ENCODE measurements at regions not wholly inside any gene's neighbourhood (a gene's known extent, or its start where the extent isn't known, plus 50 kb on each side); places are given as distances from the start of the nearest gene placed in this dataset.

GRCh38 chr13:22665506-22665905 is 515.3 kb upstream of the SGCG start:
- no peaks in the 10 kb centered on the region for H3K9me3 ChIP-seq (ENCODE audit: control insufficient read depth in 1 of 2, insufficient read depth in 1 of 2, low read depth in 1 of 2, low read length in 2 of 2)
- no peak overlapping the region for H3K4me3 ChIP-seq (replicated peaks in 1 of 2; ENCODE audit: low read depth in 1 of 2, low read length in 2 of 2)
- no peaks in the 10 kb centered on the region for H3K4me1 ChIP-seq (ENCODE audit: control insufficient read depth in 1 of 2, insufficient read depth in 2 of 2, low read length in 2 of 2)
- H3K79me2 ChIP-seq (ENCODE audit: insufficient read depth, low read length): no peaks in the 10 kb centered on the region
- H3K4me2 ChIP-seq (ENCODE audit: low read length): no peak overlapping the region
- no peak overlapping the region for H3K27ac ChIP-seq (ENCODE audit: low read depth, low read length)
- no peak overlapping the region for H2AFZ ChIP-seq (ENCODE audit: low read depth, low read length, poor library complexity, severe bottlenecking)
- no peaks in the 10 kb centered on the region for H3K27me3 ChIP-seq (ENCODE audit: insufficient read depth, low read length)
- DNase-seq (ENCODE audit: low read depth, low spot score) (no peak), ATAC-seq (no peak)
- TF ChIP-seq SIN3A (IDR thresholded peaks at IDR 0.05; ENCODE audit: low read depth): no peak
- TF ChIP-seq SP1 (IDR thresholded peaks at IDR 0.05; ENCODE audit: low read depth): no peak
- TF ChIP-seq POLR2A (IDR thresholded peaks at IDR 0.05; ENCODE audit: borderline replicate concordance, extremely low read depth, insufficient read depth, insufficient read length): no peak
- TF ChIP-seq ZBTB33 (IDR thresholded peaks at IDR 0.05; ENCODE audit: extremely low read depth, insufficient replicate concordance, low read length): no peak
- TF ChIP-seq, protein P1, sequence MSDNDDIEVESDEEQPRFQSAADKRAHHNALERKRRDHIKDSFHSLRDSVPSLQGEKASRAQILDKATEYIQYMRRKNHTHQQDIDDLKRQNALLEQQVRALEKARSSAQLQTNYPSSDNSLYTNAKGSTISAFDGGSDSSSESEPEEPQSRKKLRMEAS (IDR thresholded peaks at IDR 0.05): no peak
- TF ChIP-seq REST (IDR thresholded peaks at IDR 0.05; ENCODE audit: low read depth): no peak
- TF ChIP-seq TCF7L2 (IDR thresholded peaks at IDR 0.05; ENCODE audit: borderline replicate concordance, extremely low read depth, insufficient read depth, insufficient read length): no peak
- TF ChIP-seq YY1 (IDR thresholded peaks at IDR 0.05; ENCODE audit: extremely low read depth, insufficient replicate concordance, low read depth, low read length): no peak
- no peak for TF ChIP-seq SRF (IDR thresholded peaks at IDR 0.05; ENCODE audit: low read depth)
- TF ChIP-seq EZH2phosphoT487 (IDR thresholded peaks at IDR 0.05; ENCODE audit: borderline replicate concordance): no peak
- TF ChIP-seq, protein P2, sequence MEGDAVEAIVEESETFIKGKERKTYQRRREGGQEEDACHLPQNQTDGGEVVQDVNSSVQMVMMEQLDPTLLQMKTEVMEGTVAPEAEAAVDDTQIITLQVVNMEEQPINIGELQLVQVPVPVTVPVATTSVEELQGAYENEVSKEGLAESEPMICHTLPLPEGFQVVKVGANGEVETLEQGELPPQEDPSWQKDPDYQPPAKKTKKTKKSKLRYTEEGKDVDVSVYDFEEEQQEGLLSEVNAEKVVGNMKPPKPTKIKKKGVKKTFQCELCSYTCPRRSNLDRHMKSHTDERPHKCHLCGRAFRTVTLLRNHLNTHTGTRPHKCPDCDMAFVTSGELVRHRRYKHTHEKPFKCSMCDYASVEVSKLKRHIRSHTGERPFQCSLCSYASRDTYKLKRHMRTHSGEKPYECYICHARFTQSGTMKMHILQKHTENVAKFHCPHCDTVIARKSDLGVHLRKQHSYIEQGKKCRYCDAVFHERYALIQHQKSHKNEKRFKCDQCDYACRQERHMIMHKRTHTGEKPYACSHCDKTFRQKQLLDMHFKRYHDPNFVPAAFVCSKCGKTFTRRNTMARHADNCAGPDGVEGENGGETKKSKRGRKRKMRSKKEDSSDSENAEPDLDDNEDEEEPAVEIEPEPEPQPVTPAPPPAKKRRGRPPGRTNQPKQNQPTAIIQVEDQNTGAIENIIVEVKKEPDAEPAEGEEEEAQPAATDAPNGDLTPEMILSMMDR (IDR thresholded peaks at IDR 0.05 in 2 of 3, conservative IDR thresholded peaks at IDR 0.05 in 1 of 3; ENCODE audit: borderline replicate concordance in 1 of 3, insufficient read depth in 1 of 3, low read depth in 2 of 3, low read length in 2 of 3): no peak
- no peak for TF ChIP-seq CBX3 (IDR thresholded peaks at IDR 0.05; ENCODE audit: low read depth)
- TF ChIP-seq EZH2 (IDR thresholded peaks at IDR 0.05): no peak
- TF ChIP-seq ZFX (IDR thresholded peaks at IDR 0.05): no peak
- no peak for TF ChIP-seq ELF1 (IDR thresholded peaks at IDR 0.05; ENCODE audit: borderline replicate concordance, low read depth)
- no peak for TF ChIP-seq ATF3 (IDR thresholded peaks at IDR 0.05)
- TF ChIP-seq RAD21 (IDR thresholded peaks at IDR 0.05; ENCODE audit: low read depth): no peak
- TF ChIP-seq FOSL1 (IDR thresholded peaks at IDR 0.05; ENCODE audit: low read depth): no peak
- no peak for TF ChIP-seq JUND (IDR thresholded peaks at IDR 0.05)
- TF ChIP-seq CEBPB (IDR thresholded peaks at IDR 0.05; ENCODE audit: low read depth): no peak
- no peaks in the 10 kb centered on the region for H3K36me3 ChIP-seq (ENCODE audit: control insufficient read depth in 1 of 2, insufficient read depth in 2 of 2, low read length in 2 of 2)
- no peak overlapping the region for H3K9ac ChIP-seq (ENCODE audit: low read length)
- CTCF ChIA-PET: no interaction called here
- POLR2A ChIA-PET: no interaction called here
- BruUV-seq (replicated peaks): no TSS peak
- no peaks in the 10 kb centered on the region for H3K9me2 ChIP-seq (ENCODE audit: insufficient read depth)
- no peaks in the 10 kb centered on the region for H4K20me1 ChIP-seq (ENCODE audit: insufficient read depth)
- intact Hi-C loops (cut with micrococcal nuclease): no loop called here
- RAD21 ChIA-PET (ENCODE audit: low non-redundant PET in 1 of 2, low total read pairs in 2 of 2, uncharacterized antibody in 2 of 2, unreplicated experiment in 2 of 2): no interaction called here

Data from HCT116 (cell line).